D721Med (cell line): ENCODE measurements at regions not wholly inside any gene's neighbourhood (a gene's known extent, or its start where the extent isn't known, plus 50 kb on each side); places are given as distances from the start of the nearest gene placed in this dataset.
A peak's percentile ranks its signal among the peaks of the same experiment; 100 is the strongest.

Source experiments
- DNase-seq: peaks from one replicate; pipeline ENCODE4 v3.0.0; 2011; ENCODE audit warnings: low spot score; ENCODE audit not compliant: insufficient read length
- FAIRE-seq: peaks from 2 replicates; lab custom pipeline; 2011; peaks lifted over from hg19 to GRCh38; lab: Jason Lieb, UNC
- CTCF ChIP-seq: IDR thresholded peaks from 2 replicates; pipeline ENCODE4 v1.5.1; 2012; ENCODE audit warnings: mild to moderate bottlenecking, control low read depth; ENCODE audit not compliant: insufficient read depth; ENCODE audit errors: missing control alignments

- no peak for TF ChIP-seq CTCF
- FAIRE-seq = no peak
- DNase-seq = peak; percentile 52
Observed at GRCh38 chr18:73638709-73639108, 508.9 kb downstream of the FBXO15 start.

DNA sequence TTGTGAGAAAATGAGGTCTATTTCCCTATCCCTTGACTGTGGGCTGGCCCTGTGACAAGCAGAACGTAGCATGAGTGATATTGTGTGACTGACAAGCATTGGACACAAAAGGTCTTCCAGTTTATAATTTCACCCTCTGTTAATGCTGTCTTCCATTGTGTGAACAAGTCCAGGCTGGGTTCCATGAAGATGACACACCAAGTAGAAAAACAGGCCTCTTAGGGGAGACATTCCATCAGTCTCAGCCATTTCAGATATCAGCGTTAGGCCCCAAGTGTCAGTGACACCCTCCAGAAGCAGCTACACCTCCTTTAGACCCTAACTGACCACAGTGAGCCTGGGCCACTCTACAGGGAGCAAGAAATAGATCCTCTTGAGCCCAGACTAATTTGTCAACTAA is 511.3 kb downstream of the FBXO15 start:
- TF ChIP-seq CTCF = no peak
- DNase-seq = no peak
- FAIRE-seq = no peak

DNA sequence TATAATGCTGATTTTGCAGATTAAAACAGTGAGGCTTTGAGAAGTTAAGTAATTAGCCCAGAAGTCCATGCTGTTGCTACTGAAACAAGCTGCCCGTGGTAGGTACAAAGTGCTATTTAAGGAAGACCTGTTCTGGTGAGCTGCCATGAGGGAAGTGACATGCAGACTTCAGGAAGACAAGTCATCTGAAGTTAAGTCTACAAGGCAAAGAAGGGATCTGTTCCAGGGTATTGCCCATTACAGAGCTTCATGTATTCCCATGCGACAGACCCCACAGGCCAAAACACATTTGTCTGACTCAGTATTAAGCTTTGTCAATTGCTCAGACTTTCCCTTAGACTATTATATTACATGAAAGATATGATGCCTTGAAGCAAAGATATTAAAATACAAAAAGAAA is 520.8 kb downstream of the FBXO15 start:
- DNase-seq (no peak), FAIRE-seq (no peak)
- no peak for TF ChIP-seq CTCF

DNA sequence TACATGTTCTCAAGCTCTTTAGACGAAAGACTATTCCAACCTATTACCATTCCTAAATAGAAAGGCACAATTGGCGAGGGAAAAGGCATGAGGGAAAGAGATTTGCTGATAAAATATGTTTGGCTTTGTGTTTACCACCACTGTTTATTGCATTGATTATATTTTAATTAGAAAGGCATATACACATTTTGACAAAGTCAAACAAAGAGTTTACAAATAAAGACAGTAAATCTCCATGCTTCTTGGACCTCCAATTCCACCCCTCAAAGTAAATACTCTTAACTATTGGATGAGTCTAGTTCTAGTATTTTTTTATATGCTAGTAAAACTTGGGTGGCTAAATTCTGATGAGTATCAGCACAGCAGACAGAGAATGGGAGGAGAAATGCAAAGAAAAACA is 521.4 kb downstream of the FBXO15 start:
- DNase-seq = no peak
- TF ChIP-seq CTCF = no peak
- FAIRE-seq = no peak

- DNase-seq (no peak), FAIRE-seq (no peak)
- TF ChIP-seq CTCF = no peak
Observed at GRCh38 chr18:73621091-73621490, 526.5 kb downstream of the FBXO15 start.

- TF ChIP-seq CTCF = no peak
- DNase-seq (no peak), FAIRE-seq (no peak)
Observed at GRCh38 chr18:73617981-73618380, 529.7 kb downstream of the FBXO15 start.

DNA sequence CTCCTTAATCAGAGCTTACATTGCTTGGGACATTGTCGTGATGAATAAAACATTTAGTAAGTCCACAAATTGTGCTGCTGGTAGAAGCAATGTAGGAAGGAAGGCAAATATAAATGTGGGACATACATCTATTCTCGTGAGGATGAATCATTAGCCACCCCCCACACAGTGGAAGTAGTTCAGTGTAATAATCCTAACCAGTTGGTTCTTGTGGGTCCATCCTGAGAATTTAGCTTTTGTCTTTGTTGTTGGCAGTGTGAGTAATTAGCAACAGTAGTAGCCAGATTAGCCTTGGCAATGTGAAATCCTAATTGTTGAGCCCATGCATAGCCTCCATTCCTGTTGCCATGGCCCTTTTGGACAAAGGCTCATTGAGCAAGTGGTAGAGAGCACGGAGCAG is 532.1 kb downstream of the FBXO15 start:
- FAIRE-seq = no peak
- no peak for TF ChIP-seq CTCF

More for the DNA sequence above, 532.1 kb downstream of the FBXO15 start:
- no peak for DNase-seq
